Hepatic stellate cell (primary cell): ENCODE measurements at regions not wholly inside any gene's neighbourhood (a gene's known extent, or its start where the extent isn't known, plus 50 kb on each side); places are given as distances from the start of the nearest gene placed in this dataset.

Experiments
- DNase-seq: peaks from one replicate; pipeline ENCODE4 v3.0.0; 2011; ENCODE audit warnings: low spot score

DNA sequence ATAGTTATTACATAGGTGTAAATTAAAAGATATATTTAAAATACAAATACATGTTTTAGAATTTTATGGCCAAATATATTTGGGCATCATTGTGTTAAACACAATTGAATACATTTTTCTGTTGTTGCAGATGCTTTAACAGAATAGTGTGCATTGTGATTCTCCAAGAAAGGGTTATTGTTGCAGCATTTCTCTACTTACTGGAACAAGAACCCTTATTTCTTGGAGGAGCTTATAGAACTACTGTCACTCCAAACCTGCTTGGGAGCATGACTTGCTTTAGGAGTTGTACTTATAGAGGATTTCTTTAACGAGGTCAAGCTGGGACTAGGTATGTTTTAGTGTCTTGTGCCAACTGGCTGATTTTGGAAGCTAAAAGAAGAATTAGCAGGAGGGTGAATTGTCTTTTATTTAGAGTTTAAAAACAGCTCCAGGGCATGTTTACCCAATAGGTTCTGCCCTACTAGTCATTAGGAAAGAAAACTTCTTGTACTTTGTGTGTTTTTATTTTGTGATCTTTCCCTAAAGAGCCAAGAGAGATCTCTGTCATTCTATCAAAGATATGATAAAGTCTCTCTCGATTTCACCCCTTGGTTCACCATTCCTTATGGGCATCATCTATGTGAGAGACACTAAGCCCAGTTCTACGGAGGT lies 279.8 kb upstream of the SALL1 start:
- DNase-seq, result no peak

GRCh38 chr16:51429041-51429440 lies 278.0 kb upstream of the SALL1 start:
- DNase-seq, result no peak

- no peak for DNase-seq
Measured at GRCh38 chr16:51427085-51427484, 276.0 kb upstream of the SALL1 start.

- no peak for DNase-seq
Measured at GRCh38 chr16:51426276-51426675, 275.2 kb upstream of the SALL1 start.

DNA sequence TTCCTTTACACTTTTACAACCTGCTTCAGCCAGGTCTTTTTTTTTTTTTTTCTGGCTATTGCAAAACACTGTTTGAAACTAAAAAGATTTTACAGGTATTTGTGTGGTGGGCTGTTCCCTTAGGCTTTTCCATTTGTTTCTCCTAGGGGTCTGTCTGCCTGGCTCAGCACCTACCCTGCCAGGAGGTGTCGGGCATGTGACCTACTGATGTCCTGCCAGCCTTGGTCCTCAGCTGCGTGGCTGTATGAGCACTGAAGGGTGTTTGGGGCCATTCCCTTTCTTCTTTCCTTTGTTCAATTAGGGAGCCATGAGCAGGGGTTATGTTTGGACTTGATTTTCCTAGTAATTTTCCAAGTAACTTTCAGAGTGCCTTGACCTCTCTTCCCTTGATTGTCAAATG lies 269.2 kb upstream of the SALL1 start:
- no peak for DNase-seq

DNA sequence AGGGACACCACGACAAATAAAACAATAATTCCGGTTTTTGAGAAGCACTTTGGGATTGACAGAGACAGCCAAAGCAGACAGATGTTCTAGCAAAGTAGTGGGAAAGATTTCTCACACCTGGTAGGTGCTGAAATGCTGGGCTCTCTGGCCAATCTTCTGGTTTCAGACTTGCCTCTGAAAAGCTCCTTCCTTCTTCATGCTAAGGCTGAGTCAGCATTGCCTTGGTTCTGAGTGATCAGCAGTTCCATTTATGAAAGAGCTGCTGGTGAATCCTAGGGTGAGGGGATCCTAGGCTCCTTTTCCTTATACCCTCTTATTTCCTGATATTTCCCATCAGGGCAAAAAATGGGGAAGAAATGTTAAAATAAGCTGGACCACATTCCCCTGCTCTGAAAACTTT lies 268.7 kb upstream of the SALL1 start:
- DNase-seq, result no peak

- DNase-seq, result no peak
Measured at GRCh38 chr16:51418258-51418657, 267.2 kb upstream of the SALL1 start.

GRCh38 chr16:51416926-51417325 lies 265.9 kb upstream of the SALL1 start:
- DNase-seq, result no peak

- no peak for DNase-seq
Measured at GRCh38 chr16:51410125-51410524, 259.1 kb upstream of the SALL1 start.

DNA sequence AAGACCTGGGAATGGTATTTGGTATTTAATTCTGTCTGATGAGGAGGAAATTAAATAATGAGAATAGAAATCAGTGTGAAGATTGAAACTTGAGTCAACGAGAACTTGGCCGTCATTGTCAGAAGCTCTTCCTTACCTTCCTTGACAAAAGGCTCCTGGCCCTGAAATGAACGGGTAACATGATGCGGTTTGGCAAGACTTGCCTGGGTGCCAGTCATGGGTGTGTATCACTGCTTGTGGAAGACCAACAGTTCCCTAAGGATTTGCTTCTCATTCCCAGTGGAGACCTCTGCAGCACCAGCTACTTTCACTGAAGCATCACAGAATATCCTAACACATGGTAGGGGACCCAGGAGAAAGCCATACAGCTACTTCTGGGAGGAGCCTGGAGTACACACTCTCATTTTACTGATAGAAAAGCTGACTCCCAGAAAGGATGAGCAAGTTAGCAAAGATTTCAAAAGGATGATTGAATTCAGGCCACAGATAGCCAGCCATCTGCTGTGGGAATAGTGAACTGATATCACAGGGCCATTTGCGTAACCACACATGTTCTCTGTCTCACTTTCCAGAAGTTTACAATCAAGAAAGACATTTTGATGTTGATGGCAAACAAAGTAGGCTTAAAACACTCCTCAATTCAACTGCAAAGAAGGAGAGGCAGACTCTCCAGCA lies 258.1 kb upstream of the SALL1 start:
- no peak for DNase-seq

DNA sequence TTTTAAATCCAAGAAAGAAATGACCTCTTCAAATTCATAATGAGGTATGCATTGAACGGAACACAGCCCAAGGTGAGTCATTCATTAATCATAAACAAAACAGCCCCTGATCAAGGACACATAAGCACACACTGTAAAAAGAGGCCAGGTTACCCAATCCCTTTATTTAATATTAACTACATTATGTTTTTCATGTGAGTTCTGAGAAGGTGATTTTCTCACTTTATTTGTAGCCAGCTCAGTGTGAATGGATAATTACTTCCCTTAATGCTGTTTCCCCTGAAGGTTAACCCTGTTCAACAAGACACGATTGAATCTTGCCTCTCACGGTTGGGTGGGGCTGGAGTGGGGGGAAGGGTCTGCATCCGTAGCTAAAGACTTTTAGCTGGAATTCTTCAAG lies 257.3 kb upstream of the SALL1 start:
- DNase-seq, result peak; percentile 7

GRCh38 chr16:51407921-51408320 lies 256.9 kb upstream of the SALL1 start:
- no peak for DNase-seq

- DNase-seq, result no peak
Measured at GRCh38 chr16:51407199-51407598, 256.1 kb upstream of the SALL1 start.

- DNase-seq, result no peak
Measured at GRCh38 chr16:51405361-51405760, 254.3 kb upstream of the SALL1 start.

DNA sequence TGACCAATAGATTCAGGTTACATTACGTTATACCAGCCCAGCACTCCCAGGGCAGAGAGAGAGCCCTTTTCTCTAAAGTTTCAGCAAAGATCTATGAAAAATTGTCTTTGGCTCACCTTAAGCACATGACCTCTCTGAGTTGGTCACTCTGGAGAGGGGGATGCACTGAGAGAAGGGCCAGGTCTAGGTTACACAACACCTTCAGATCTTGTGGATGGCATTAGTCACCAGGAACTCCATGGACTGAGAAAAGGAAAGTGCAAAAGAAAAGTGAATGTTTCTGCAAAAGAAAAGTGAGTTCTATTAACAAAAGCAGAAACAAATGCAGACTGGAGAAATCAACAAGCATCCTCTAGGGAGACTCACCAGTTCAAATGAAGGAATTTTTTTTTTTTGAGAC lies 253.3 kb upstream of the SALL1 start:
- DNase-seq, result no peak

DNA sequence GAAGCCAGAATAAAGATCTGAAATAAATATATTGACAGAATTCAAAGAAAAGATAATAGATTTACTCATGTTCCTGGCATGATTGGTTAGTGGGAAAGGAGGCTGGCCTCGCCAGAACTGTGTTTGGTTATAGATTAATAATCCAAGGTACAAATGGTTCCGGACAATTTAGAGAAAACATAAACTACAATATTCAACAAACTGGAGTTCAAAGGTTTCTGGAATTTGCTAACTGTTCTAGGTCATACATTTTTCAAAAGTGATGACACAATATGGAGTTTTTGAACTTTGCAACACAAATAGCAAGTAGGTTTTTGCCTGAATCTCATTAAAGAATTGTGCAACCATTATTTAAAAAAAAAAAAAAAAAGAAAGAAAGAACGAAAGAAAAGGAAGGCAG lies 251.7 kb upstream of the SALL1 start:
- no peak for DNase-seq

GRCh38 chr16:51402298-51402697 lies 251.2 kb upstream of the SALL1 start:
- DNase-seq, result no peak

DNA sequence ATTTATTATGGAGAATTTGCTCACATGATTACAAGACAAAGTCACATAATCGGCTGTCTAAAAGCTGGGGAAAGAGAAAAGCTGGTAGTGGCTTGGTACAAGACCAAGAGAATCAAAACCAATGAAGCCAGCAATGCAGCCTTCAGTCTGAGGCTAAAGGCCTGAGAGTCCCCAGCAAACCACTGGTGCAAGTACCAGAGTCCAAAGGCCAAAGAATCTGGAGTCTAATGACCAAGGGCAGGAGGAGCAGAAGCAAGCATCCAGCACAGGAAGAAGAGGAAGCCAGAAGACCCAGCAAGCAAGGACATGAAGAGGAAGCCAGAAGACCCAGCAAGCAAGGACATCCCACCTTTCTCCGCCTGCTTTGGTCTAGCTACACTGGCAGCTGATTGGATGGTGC lies 250.6 kb upstream of the SALL1 start:
- no peak for DNase-seq

DNA sequence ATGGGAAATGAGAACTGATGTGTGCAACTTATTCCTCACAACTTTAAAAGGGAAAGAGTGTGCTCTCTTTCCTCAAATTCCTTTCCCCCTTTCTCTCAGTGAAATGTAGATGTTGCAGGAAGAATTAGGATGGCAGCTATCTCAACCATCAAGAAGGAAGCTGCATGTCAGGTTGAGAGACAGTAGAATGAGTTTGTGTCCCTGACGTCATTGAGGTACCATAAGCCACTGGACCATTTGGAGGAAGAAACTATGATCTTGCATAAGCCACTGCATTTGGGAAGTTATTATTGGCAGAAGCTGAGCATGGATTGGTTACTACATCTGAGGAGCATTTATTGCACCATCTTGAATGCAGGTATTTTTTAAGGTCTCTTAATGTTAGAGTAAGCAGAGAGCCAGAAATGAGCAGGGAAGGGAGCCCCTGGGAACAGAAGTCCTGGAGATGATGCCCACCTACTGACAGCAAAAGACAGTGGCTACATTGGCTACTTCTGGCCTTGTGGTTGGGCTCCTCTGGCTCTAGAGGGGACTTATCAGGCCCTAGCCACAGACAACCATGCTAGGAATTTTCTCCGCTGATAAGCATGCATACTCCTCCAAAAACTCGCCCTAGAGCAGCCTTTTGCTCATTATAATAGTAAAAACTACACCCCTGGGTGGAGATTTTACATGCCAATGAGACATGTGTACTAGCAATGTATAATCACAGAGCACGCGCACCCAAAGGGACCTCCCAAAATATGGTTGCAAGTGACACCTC lies 249.0 kb upstream of the SALL1 start:
- DNase-seq, result no peak

- DNase-seq, result no peak
Measured at GRCh38 chr16:51394421-51394820, 243.4 kb upstream of the SALL1 start.

GRCh38 chr16:51393381-51394005 lies 242.4 kb upstream of the SALL1 start:
- DNase-seq, result peak; percentile 27

- peak; percentile 33 for DNase-seq
Measured at GRCh38 chr16:51392521-51393187, 241.6 kb upstream of the SALL1 start.
